ENCODE measurements at regions not wholly inside any gene's neighbourhood (a gene's known extent, or its start where the extent isn't known, plus 50 kb on each side); places are given as distances from the start of the nearest gene placed in this dataset.

- TF ChIP-seq POLR2AphosphoS5 (IDR thresholded peaks at IDR 0.05) = no peak
- TF ChIP-seq CTCF (IDR thresholded peaks at IDR 0.05; ENCODE audit: poor library complexity, severe bottlenecking) = no peak
Measured at GRCh38 chr2:6148882-6149281, 456.7 kb downstream of the SOX11 start.

Data from neural cell (in vitro differentiated cells).